Fibroblast of skin of right quadriceps (primary cell): ENCODE measurements at regions not wholly inside any gene's neighbourhood (a gene's known extent, or its start where the extent isn't known, plus 50 kb on each side); places are given as distances from the start of the nearest gene placed in this dataset.

Experiments
- DNase-seq: peaks from one replicate; pipeline ENCODE4 v3.0.0-alpha.2; 2013

- DNase-seq, result peak; percentile 3
These were observed 1599.2 kb upstream of the TMEFF2 start for GRCh38 chr2:193793914-193794313.

- DNase-seq, result no peak
These were observed 1588.9 kb upstream of the TMEFF2 start for GRCh38 chr2:193783681-193784080.

GRCh38 chr2:193778293-193778692 lies 1583.6 kb upstream of the TMEFF2 start:
- DNase-seq, result no peak

GRCh38 chr2:193776988-193777387 lies 1582.3 kb upstream of the TMEFF2 start:
- no peak for DNase-seq

GRCh38 chr2:193774166-193774565 lies 1579.4 kb upstream of the TMEFF2 start:
- no peak for DNase-seq

- no peak for DNase-seq
These were observed 1556.6 kb upstream of the TMEFF2 start for GRCh38 chr2:193751299-193751698.

- DNase-seq, result no peak
These were observed 1554.8 kb upstream of the TMEFF2 start for GRCh38 chr2:193749485-193749884.

GRCh38 chr2:193743089-193743488 lies 1548.4 kb upstream of the TMEFF2 start:
- DNase-seq, result no peak

GRCh38 chr2:193738892-193739291 lies 1544.2 kb upstream of the TMEFF2 start:
- DNase-seq, result no peak

- no peak for DNase-seq
These were observed 1518.2 kb upstream of the TMEFF2 start for GRCh38 chr2:193712912-193713311.

GRCh38 chr2:193703411-193703810 lies 1508.7 kb upstream of the TMEFF2 start:
- no peak for DNase-seq

- no peak for DNase-seq
These were observed 1506.8 kb upstream of the TMEFF2 start for GRCh38 chr2:193701484-193701883.

- peak; percentile 38 for DNase-seq
These were observed 1500.6 kb upstream of the TMEFF2 start for GRCh38 chr2:193695367-193695766.

GRCh38 chr2:193693758-193694157 lies 1499.0 kb upstream of the TMEFF2 start:
- no peak for DNase-seq

GRCh38 chr2:193690572-193690971 lies 1495.8 kb upstream of the TMEFF2 start:
- DNase-seq, result no peak

GRCh38 chr2:193687195-193687594 lies 1492.5 kb upstream of the TMEFF2 start:
- no peak for DNase-seq

GRCh38 chr2:193679847-193680246 lies 1485.1 kb upstream of the TMEFF2 start:
- DNase-seq, result no peak

GRCh38 chr2:193670478-193670877 lies 1475.7 kb upstream of the TMEFF2 start:
- no peak for DNase-seq

- DNase-seq, result no peak
These were observed 1474.0 kb upstream of the TMEFF2 start for GRCh38 chr2:193668557-193669323.

- no peak for DNase-seq
These were observed 1433.2 kb upstream of the TMEFF2 start for GRCh38 chr2:193627927-193628272.

GRCh38 chr2:193627187-193627926 lies 1432.6 kb upstream of the TMEFF2 start:
- DNase-seq, result no peak

- DNase-seq, result no peak
These were observed 1413.7 kb upstream of the TMEFF2 start for GRCh38 chr2:193608451-193608850.

- no peak for DNase-seq
These were observed 1396.1 kb upstream of the TMEFF2 start for GRCh38 chr2:193590831-193591230.

- DNase-seq, result peak; percentile 13
These were observed 1389.8 kb upstream of the TMEFF2 start for GRCh38 chr2:193584522-193584938.
